Prostate gland (tissue), 2 donors: ENCODE measurements at regions not wholly inside any gene's neighbourhood (a gene's known extent, or its start where the extent isn't known, plus 50 kb on each side); places are given as distances from the start of the nearest gene placed in this dataset.

Experiments used
- CTCF ChIP-seq, 4 experiments: fragments of 200-600 bp in 2 of 4; fragments of 450-650 bp in 2 of 4; sonication (generic) in 2 of 4; IDR thresholded peaks; 1 replicate in 3 of 4; 2 replicates in 1 of 4; pipeline ENCODE4 v1.5.1; 2016 to 2019; ENCODE audit warnings: antibody characterized with exemption in 4 of 4, mild to moderate bottlenecking in 2 of 4, moderate library complexity in 2 of 4
- POLR2A ChIP-seq: fragments of 450-650 bp; IDR thresholded peaks from one replicate; pipeline ENCODE4 v1.6.1; 2016; ENCODE audit warnings: antibody characterized with exemption, mild to moderate bottlenecking
- POLR2AphosphoS5 ChIP-seq: sonication (generic); formaldehyde crosslinking; IDR thresholded peaks from one replicate; pipeline ENCODE4 v1.6.1; 2017; ENCODE audit warnings: antibody characterized with exemption

- no peak for TF ChIP-seq CTCF (IDR thresholded peaks at IDR 0.05)
- TF ChIP-seq POLR2A, result no peak
- no peak for TF ChIP-seq POLR2AphosphoS5
Measured at GRCh38 chr16:87236516-87237115, 80.6 kb downstream of the C16orf95 start.
